GM18868 (cell line): ENCODE measurements at regions not wholly inside any gene's neighbourhood (a gene's known extent, or its start where the extent isn't known, plus 50 kb on each side); places are given as distances from the start of the nearest gene placed in this dataset.

Experiments
- ATAC-seq: cut with Tn5 transposase; IDR thresholded peaks from one replicate; pipeline ENCODE4 v1.9.1; 2021; ENCODE audit warnings: mild to moderate bottlenecking, moderate library complexity; ENCODE audit not compliant: unreplicated experiment

- ATAC-seq, result no peak
These were observed 255.5 kb upstream of the RPL38 start for GRCh38 chr17:73947966-73948355.

DNA sequence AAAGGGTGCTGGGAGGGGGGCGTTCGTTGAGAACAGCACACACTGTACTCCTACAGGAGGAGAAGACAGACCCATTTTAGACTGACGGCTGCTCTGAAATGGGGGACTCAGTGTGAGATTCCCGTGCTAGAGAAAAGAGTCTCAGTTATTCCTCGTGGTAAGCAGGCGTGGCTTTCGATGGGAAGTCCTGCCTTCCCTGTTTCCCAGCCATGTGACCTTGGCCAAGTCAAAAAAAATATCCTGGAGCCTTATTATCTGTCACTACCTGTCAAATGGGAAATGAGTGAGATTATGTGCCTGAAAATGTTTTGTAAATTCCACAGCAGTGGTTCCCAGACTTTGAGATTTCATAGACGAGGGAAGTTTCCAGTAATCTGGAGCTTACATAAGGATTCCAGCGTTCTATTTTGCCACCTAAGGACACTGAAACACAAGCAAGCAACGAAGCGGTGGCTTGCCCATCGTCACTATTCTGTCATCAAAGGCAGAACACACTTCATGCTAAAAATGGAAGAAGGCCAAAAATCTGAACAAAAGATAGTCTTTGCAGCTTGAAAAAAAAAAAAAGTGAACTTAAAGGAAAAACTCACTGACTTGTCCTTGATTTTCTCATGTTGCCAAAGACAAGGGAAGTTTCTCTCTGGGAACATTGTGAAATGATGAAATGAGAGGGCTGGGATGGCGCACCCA lies 253.4 kb upstream of the RPL38 start:
- ATAC-seq, result no peak

DNA sequence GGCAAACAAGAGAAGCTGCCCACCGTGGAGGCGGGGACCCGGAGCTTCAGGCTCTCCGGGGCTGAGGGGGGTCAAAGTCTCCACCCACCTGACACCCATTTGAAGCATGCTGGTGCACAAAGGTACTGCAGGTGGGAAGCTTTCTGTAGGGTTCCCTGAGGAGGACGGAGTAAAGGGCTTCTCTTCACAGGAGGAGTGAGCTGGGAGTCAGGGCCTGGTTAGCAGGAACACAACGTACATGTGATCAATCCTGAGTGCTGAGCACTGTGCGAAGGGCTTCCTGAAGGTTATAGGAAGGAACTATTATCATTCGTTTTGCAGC lies 252.9 kb upstream of the RPL38 start:
- no peak for ATAC-seq

DNA sequence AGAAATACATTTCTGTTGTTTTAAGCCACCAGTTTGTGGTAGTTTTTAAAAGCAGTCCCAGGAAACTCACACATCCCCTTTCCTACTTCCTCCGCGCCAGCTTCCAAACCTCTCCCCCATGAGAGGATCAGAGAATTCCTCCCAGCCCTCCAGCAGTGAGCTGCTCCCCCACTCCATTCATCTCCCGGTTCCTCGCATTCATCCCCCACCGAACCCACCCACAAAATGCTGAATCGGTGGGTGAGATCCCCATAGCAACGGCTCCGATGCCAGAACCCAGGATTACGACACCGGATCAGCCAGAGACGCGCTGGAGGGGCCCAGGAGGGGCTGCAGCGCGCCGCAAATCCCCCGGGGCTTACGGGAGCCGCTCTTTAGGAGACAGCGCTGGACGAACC lies 251.4 kb upstream of the RPL38 start:
- no peak for ATAC-seq

DNA sequence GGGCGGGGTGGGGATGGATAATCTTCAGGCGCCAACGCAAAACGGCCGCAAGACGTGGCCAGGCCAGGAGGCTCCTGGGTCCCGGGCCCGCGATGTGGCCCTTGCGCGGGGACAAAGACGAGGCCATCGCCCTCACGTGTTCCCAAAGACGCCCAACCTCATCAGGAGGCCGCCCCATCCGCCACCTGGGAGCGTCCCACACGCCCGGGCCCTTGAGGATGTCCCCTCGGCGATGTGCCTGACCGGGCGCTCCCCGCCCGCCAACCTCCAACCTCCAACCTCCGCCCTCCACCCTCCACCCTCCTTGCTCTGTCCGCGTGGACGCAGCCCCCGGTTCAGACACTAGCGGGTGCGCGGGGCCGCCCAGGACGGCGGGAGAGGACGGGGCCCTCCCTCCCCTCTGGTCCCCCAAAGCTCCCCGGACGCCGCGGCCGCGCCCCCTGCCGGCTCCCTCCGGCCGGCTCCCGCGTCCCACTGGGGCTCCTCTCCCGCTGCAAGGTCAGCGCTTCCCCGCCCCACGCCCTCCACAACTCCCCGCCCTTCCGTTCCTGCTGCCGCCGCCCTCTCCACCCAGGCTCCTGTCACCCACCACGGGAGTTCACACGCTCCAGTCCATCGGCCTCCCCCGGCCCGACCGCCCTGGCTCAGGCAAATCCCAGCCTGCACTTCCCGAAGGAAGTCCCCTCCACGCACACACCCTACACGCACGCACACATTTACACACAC lies 250.8 kb upstream of the RPL38 start:
- no peak for ATAC-seq

DNA sequence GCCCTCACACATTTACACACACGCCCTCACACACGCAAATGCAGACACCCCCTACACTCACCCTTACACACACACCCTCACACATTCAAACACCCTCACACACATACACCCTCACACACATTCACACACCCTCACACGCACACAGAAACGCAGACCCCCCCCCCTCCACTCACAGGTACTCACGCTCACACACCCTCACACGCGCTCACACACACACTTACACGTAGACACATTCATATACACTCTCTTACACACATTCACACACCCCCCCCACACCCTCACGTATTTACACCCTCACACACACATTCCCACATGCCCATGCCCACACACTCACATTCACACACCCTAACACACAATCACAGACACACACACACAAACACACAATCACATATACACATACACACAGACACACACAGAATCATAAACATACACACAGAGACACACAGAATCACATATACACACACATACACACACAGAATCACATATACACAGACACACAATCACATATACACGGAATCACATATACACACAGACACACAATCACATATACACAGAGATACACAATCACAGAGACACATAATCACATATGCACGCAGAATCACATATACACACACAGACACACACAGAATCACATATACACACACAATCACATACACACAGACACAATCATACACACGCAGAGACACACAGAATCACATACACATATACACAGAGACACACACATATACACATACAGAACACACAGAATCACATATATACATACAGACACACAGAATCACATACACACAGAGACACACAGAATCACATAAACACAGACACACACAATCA lies 250.1 kb upstream of the RPL38 start:
- no peak for ATAC-seq

- ATAC-seq, result no peak
These were observed 248.5 kb upstream of the RPL38 start for GRCh38 chr17:73954951-73955350.

DNA sequence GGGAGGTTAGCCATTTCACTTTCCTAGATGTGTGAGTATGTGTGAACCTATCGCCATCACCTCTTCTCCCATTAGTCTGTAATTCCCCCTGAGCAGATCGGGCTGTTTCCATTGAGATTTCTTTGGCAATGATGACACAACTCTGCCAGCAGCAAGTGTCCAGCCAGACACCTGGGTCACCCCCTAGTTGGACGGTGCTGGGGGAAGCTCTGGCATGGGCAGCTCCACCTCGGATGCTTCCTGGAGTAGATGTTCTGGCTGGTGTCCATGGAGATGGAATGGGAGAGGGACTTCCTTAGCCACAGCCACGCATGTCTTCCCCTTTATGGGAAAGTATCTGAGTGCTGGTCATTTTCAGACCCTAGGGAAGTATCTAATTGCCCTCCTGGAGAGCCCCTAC lies 247.9 kb upstream of the RPL38 start:
- ATAC-seq, result no peak

DNA sequence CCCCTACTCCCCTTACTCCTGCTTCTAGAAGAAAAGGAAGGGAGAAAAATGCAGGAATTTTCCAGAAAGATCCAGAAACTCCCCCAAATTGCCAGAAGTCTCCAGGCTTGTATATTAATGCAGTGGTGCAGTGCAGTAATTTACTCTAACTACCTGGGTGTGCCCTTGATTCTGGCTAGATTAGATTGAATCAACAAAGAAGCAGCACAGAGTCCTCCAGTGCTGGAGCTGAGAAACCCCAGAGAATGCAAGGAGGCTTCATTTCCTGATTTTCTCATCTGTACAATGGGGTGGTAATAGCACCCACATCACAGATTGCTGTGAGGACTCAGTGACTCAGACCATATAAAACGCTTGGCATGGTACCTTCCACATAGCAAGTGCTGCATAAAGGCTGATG lies 247.3 kb upstream of the RPL38 start:
- no peak for ATAC-seq

DNA sequence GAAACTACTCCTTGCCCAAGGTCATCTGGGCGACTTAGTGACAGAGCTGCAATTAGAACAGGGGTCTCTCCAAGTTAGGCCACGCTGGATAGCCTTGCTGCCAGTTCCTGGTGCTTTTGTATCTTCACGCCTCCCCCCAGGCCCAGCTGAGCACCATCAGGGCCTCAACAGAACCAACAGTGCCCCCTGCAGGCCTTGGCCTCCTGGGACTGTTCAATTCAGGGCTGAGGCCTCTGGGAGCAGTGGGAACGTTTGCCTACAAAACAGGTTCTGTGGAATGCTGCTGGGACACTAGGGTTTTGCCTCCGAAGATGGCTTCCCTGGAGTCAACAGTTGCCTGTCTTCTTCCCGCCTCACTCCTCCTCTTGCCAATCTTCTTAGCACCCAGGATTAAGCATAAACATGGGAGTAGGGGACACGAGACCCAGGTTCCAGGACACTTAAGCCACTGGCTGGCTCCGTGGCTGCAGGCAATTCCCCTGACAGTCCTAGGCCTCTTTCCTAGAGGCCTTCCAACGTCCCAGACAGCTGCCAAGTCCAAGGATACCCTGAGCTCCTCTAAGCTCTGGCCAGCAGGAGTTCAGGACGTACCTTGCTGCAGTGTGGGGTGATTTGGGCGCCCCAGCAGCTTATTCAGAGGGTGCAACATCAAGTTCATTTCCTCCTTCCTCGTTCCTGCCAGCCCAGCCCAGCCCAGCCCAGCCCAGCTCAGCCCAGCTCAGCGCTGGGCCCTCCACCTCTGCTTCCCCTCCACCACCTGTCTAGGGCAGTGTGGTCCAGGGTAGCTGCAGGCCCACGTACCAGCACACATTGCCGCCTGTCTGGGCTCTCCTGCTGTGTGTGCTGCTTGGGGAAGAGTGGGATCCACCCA lies 246.6 kb upstream of the RPL38 start:
- peak; percentile 45 for ATAC-seq

DNA sequence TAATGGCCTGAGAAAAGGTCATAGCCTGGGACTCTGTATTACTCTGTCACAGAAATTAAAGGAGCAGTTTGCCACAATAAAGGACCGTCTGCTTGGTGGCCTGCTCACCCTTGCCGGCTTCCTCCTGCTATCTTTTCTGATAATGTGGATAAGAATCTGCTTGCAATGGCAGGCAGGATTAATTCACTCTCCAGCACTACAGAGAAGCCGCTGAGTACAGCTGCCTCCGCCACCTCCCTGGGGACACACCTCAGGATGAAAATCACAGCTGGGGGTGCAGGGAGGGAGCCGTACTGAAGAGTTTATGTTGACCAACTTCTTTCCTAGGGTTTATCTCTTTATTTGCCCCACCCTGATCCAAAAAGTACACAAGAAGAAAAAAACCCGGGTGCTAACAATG lies 245.9 kb upstream of the RPL38 start:
- no peak for ATAC-seq

DNA sequence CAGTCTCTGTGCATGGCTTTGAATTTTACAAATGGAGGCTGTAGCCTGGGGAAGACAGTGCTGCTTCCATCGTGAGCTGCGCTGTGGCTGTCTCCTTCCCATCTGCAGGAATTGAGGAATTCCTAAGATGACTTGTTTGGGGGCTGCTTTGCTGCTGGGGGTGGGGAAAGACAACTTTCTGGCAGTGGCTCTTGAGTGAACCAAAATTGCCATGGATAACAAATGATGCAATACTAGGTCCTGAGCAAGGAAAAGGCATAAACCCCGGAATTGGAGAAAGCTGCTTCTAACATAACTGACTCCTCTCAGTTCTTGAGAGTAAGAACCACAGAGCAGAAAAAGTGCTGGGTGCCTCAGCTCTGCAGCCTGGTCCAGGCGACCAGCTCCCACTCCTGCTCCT lies 245.0 kb upstream of the RPL38 start:
- ATAC-seq, result no peak

DNA sequence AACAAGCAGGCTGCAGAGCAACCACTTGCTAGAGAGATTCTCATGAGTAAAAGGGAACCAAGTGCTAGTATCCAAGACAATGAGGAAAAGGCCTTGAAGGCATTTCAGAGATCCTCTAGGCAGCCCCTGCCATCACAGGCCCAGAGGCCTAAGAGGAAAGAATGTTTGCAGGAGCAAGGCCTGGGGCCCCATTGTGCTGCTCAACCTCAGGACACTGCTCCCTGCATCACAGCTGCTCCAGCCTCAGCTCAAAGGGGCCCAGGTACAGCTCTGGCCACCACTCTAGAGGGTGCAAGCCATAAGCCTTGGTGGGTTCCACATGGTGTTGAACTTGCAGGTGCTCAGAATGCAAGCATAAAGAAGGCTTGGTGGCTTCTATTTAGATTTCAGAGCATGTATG lies 243.0 kb upstream of the RPL38 start:
- ATAC-seq, result no peak

GRCh38 chr17:73962308-73962707 lies 241.2 kb upstream of the RPL38 start:
- no peak for ATAC-seq

DNA sequence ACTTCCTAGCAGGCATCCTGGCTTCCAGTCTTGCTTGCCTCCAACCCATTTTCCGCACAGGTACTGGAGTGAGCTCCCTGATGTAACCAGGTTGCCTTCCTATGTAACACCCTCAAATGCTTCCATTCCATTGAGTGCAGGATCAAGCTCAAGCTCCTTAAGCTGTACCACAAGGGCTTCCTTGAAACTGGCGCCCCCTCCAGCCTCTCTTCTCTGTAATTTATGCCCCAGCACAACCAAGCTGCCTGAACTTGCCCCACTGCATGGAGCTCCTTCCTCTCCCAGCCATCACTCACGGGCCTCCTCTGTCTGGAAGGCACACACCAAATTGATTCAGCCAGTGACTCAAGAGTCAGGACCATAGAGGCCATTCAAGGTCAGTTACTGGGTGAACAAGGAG lies 234.8 kb upstream of the RPL38 start:
- no peak for ATAC-seq

GRCh38 chr17:73969956-73970355 lies 233.5 kb upstream of the RPL38 start:
- no peak for ATAC-seq

GRCh38 chr17:73971127-73971526 lies 232.4 kb upstream of the RPL38 start:
- no peak for ATAC-seq

DNA sequence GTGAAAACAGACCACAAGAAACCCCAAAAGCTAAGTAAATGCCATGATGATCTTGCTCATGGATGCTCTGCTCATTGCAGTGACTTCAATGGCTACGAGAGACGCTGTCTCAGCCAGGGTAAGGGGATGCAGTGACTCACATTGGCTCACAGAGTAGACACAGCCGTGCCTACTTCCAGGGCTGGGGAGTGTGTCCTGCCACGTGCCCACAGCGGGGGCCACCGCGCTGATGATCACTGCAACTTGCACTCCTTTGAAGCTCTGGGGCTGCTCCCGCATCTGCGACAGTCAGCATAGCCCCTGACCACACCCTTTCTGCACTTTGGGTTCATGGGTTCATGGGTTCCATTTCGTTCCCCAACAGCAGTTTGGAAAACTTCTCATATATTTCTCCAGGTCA lies 231.4 kb upstream of the RPL38 start:
- no peak for ATAC-seq

DNA sequence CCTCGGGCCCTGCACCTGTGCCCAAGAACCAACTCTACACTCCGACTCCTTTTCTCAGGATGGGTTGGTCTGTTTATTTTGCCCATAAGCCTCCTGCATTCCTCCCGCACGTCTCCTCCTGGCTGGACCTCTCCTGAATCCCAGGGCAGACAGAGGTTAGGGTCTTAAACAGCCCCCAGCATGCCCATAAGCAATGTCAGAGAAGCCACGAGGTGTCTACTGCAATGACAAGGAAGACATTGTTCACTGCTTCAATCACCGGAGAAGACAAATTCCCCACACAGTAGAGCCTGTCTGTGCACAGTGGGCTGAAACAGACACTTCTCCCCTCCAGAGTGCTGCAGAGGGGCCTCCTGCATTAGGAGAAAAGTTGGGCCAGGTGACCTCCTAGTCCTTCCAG lies 230.6 kb upstream of the RPL38 start:
- ATAC-seq, result no peak

DNA sequence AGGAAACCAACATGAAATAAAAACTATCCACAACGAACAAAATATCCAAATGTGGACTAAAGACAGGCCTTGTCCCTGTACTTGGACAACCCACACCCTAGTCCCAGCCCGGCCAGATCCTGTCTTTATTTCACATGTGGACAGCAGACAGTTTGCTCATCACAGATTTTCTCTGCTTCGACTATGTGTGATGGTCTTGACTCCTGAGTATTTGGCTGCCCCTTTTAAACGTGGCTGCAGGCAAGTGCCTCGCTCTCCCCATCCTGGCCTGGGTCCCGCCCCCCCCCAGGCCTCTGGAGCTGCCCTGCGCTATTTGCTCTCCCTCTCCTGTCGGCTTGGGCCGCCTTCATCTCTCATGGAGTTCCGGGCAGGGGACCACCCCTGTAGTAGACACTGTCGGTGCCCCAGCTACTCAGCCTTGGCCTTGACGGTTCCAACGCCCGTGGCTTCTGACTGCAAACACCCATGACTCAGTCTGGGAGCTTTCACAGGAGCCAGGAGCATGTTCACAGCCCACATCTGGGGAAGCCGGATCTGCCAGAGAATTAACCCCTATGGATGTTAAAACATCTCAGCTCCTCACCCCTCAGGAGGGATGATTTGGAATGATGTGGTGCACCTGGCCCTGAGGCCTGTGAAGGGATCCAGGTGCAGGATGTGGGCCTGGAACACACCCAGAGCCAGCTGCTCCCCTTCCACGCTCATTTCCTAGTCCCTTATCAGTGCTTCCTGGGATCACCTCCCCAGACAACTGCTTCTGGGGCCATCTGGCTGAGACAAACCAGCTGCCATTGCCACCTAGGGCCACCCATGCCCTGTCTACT lies 229.7 kb upstream of the RPL38 start:
- ATAC-seq, result no peak
